ENCODE measurements at regions not wholly inside any gene's neighbourhood (a gene's known extent, or its start where the extent isn't known, plus 50 kb on each side); places are given as distances from the start of the nearest gene placed in this dataset.
"Not testable (repeated sequence)": the region's sequence is repeated elsewhere in the genome, so short reads cannot be mapped to it uniquely, and the experiment has no call there.

- not testable (repeated sequence) for TF ChIP-seq POLR2A, CTCF (IDR thresholded peaks at IDR 0.05)
Measured at GRCh38 chr21:9844106-9844505, 677.3 kb upstream of the TPTE start.

All from stomach (tissue), 4 donors.